HG03139 (cell line): ENCODE measurements at regions not wholly inside any gene's neighbourhood (a gene's known extent, or its start where the extent isn't known, plus 50 kb on each side); places are given as distances from the start of the nearest gene placed in this dataset.

ENCODE experiments used
- ATAC-seq: cut with Tn5 transposase; IDR thresholded peaks from one replicate; pipeline ENCODE4 v1.9.1; 2021; ENCODE audit not compliant: unreplicated experiment

GRCh38 chr7:67962863-67963262 lies 966.2 kb downstream of the TYW1 start:
- no peak for ATAC-seq

- no peak for ATAC-seq
Observed at GRCh38 chr7:67976490-67976889, 979.9 kb downstream of the TYW1 start.

GRCh38 chr7:67983486-67983885 lies 986.9 kb downstream of the TYW1 start:
- ATAC-seq = no peak

- no peak for ATAC-seq
Observed at GRCh38 chr7:67984326-67984725, 987.7 kb downstream of the TYW1 start.

- ATAC-seq = no peak
Observed at GRCh38 chr7:67989142-67989541, 992.5 kb downstream of the TYW1 start.

GRCh38 chr7:67990003-67990402 lies 993.4 kb downstream of the TYW1 start:
- no peak for ATAC-seq

GRCh38 chr7:67990716-67991115 lies 994.1 kb downstream of the TYW1 start:
- ATAC-seq = no peak

GRCh38 chr7:67992287-67992686 lies 995.7 kb downstream of the TYW1 start:
- no peak for ATAC-seq

- no peak for ATAC-seq
Observed at GRCh38 chr7:68005992-68006391, 1009.4 kb downstream of the TYW1 start.

GRCh38 chr7:68006619-68007018 lies 1010.0 kb downstream of the TYW1 start:
- ATAC-seq = no peak

GRCh38 chr7:68009716-68010115 lies 1013.1 kb downstream of the TYW1 start:
- ATAC-seq = no peak

- ATAC-seq = no peak
Observed at GRCh38 chr7:68014031-68014736, 1017.6 kb downstream of the TYW1 start.

- ATAC-seq = no peak
Observed at GRCh38 chr7:68015122-68015977, 1018.7 kb downstream of the TYW1 start.

- ATAC-seq = no peak
Observed at GRCh38 chr7:68015978-68016532, 1019.4 kb downstream of the TYW1 start.

GRCh38 chr7:68020102-68020501 lies 1023.5 kb downstream of the TYW1 start:
- no peak for ATAC-seq

- no peak for ATAC-seq
Observed at GRCh38 chr7:68025369-68025768, 1028.7 kb downstream of the TYW1 start.

- no peak for ATAC-seq
Observed at GRCh38 chr7:68030530-68030929, 1033.9 kb downstream of the TYW1 start.

- no peak for ATAC-seq
Observed at GRCh38 chr7:68031180-68031943, 1034.7 kb downstream of the TYW1 start.

GRCh38 chr7:68038621-68039314 lies 1042.1 kb downstream of the TYW1 start:
- ATAC-seq = no peak

- ATAC-seq = no peak
Observed at GRCh38 chr7:68041554-68041953, 1044.9 kb downstream of the TYW1 start.

GRCh38 chr7:68043546-68043945 lies 1046.9 kb downstream of the TYW1 start:
- no peak for ATAC-seq
